GM18873 (cell line): ENCODE measurements at regions not wholly inside any gene's neighbourhood (a gene's known extent, or its start where the extent isn't known, plus 50 kb on each side); places are given as distances from the start of the nearest gene placed in this dataset.

Experiments
- ATAC-seq: cut with Tn5 transposase; IDR thresholded peaks from one replicate; pipeline ENCODE4 v1.9.1; 2021; ENCODE audit warnings: mild to moderate bottlenecking, moderate library complexity, moderate number of reproducible peaks; ENCODE audit not compliant: unreplicated experiment, low FRiP score

GRCh38 chr12:66066137-66066928 is 64.2 kb downstream of the LLPH start:
- ATAC-seq: no peak

GRCh38 chr12:66065641-66066136 is 64.9 kb downstream of the LLPH start:
- no peak for ATAC-seq

- ATAC-seq: no peak
Measured at GRCh38 chr12:66065150-66065549, 65.4 kb downstream of the LLPH start.

GRCh38 chr12:66063916-66064315 is 66.6 kb downstream of the LLPH start:
- no peak for ATAC-seq

- no peak for ATAC-seq
Measured at GRCh38 chr12:66062290-66062625, 68.3 kb downstream of the LLPH start.

GRCh38 chr12:66061557-66062289 is 68.8 kb downstream of the LLPH start:
- ATAC-seq: no peak

- no peak for ATAC-seq
Measured at GRCh38 chr12:66061076-66061475, 69.5 kb downstream of the LLPH start.

- ATAC-seq: no peak
Measured at GRCh38 chr12:66060163-66060907, 70.2 kb downstream of the LLPH start.

- ATAC-seq: no peak
Measured at GRCh38 chr12:66059666-66060065, 70.9 kb downstream of the LLPH start.

- ATAC-seq: no peak
Measured at GRCh38 chr12:66058554-66058953, 72.0 kb downstream of the LLPH start.

GRCh38 chr12:66055837-66056319 is 74.7 kb downstream of the LLPH start:
- ATAC-seq: peak; percentile 82

GRCh38 chr12:66052988-66053615 is 77.4 kb downstream of the LLPH start:
- ATAC-seq: no peak

- no peak for ATAC-seq
Measured at GRCh38 chr12:66051361-66051760, 79.2 kb downstream of the LLPH start.

- peak; percentile 78 for ATAC-seq
Measured at GRCh38 chr12:66050610-66051009, 79.9 kb downstream of the LLPH start.

GRCh38 chr12:66050283-66050576 is 80.3 kb downstream of the LLPH start:
- no peak for ATAC-seq

GRCh38 chr12:66049538-66050282 is 80.8 kb downstream of the LLPH start:
- ATAC-seq: no peak

- ATAC-seq: no peak
Measured at GRCh38 chr12:66048835-66049537, 81.6 kb downstream of the LLPH start.

GRCh38 chr12:66048218-66048834 is 82.2 kb downstream of the LLPH start:
- no peak for ATAC-seq

- peak; percentile 82 for ATAC-seq
Measured at GRCh38 chr12:66047411-66048021, 83.0 kb downstream of the LLPH start.
